PC-3 (cell line): ENCODE measurements at regions not wholly inside any gene's neighbourhood (a gene's known extent, or its start where the extent isn't known, plus 50 kb on each side); places are given as distances from the start of the nearest gene placed in this dataset.

ENCODE experiments used
- EZH2 ChIP-seq: fragments of 300-600 bp; sonication (generic); IDR thresholded peaks from one replicate; pipeline ENCODE4 v1.6.1; 2017; ENCODE audit warnings: antibody characterized with exemption, mild to moderate bottlenecking, low read length; ENCODE audit not compliant: unreplicated experiment
- EZH2phosphoT487 ChIP-seq: fragments of 300-600 bp; sonication (generic); IDR thresholded peaks from 2 replicates; pipeline ENCODE4 v1.6.1; 2018; ENCODE audit warnings: mild to moderate bottlenecking, antibody characterized with exemption, low read length, borderline replicate concordance
- TF ChIP-seq, protein P1 (sequence below): fragments of 300-600 bp; sonication (generic); conservative IDR thresholded peaks from 2 replicates; pipeline ENCODE4 v1.5.1; 2017; ENCODE audit warnings: antibody characterized with exemption, low read depth, mild to moderate bottlenecking, low read length

DNA sequence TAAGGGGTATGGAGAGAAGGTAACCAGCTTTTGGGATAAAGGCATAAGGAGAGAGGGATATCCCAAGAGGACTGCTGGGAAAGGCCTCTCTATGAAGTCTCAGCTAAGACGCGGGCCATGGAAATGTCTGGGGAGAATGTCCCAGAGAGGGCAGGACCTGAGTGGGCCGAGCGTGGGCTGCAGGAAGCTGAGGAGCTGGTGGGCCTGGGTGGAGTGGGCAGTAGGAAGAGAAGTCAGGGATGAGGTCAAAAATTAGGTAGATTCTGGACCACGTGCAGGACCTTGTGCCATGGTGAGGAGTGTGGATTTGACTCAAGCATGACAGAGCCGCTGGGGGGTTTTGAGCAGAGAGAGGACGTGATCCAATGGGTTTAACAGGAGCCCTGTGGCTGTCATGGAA, 66.5 kb upstream of the SULF2 start:
- TF ChIP-seq, protein P1, sequence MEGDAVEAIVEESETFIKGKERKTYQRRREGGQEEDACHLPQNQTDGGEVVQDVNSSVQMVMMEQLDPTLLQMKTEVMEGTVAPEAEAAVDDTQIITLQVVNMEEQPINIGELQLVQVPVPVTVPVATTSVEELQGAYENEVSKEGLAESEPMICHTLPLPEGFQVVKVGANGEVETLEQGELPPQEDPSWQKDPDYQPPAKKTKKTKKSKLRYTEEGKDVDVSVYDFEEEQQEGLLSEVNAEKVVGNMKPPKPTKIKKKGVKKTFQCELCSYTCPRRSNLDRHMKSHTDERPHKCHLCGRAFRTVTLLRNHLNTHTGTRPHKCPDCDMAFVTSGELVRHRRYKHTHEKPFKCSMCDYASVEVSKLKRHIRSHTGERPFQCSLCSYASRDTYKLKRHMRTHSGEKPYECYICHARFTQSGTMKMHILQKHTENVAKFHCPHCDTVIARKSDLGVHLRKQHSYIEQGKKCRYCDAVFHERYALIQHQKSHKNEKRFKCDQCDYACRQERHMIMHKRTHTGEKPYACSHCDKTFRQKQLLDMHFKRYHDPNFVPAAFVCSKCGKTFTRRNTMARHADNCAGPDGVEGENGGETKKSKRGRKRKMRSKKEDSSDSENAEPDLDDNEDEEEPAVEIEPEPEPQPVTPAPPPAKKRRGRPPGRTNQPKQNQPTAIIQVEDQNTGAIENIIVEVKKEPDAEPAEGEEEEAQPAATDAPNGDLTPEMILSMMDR: no peak
- no peak for TF ChIP-seq EZH2
- no peak for TF ChIP-seq EZH2phosphoT487
